Psoas muscle (tissue), 7 donors: ENCODE measurements at regions not wholly inside any gene's neighbourhood (a gene's known extent, or its start where the extent isn't known, plus 50 kb on each side); places are given as distances from the start of the nearest gene placed in this dataset.

Experiments
- ATAC-seq, 4 donors: fragments of 200-7000 bp; cut with Tn5 transposase; one replicate each; pipeline ENCODE4 v1.9.1; 2020; ENCODE audit warnings: moderate library complexity in 3 of 4, mild to moderate bottlenecking in 2 of 4
- DNase-seq, 2 donors: peaks; one replicate each; pipeline ENCODE4 v3.0.0-alpha.2; 2020
- H3K27ac ChIP-seq: fragments of 200-600 bp; one replicate; pipeline ENCODE4 v1.8.0; 2022
- H3K27me3 ChIP-seq, 3 donors: fragments of 200-600 bp in 1 of 3; one replicate each; pipeline versions ENCODE4 v1.6.1 to v1.8.0; 2013 to 2022; ENCODE audit warnings: low read length in 2 of 3, mild to moderate bottlenecking in 2 of 3, moderate library complexity in 1 of 3; ENCODE audit not compliant: insufficient read depth in 3 of 3
- H3K36me3 ChIP-seq, 2 donors: fragments of 200-600 bp in 1 of 2; one replicate each; pipeline versions ENCODE4 v1.6.1 to v1.8.0; 2013 to 2022; ENCODE audit warnings: low read depth in 1 of 2, mild to moderate bottlenecking in 1 of 2, moderate library complexity in 1 of 2; ENCODE audit not compliant: insufficient read depth in 1 of 2
- H3K4me1 ChIP-seq: fragments of 200-600 bp; one replicate; pipeline ENCODE4 v1.8.0; 2022
- H3K4me3 ChIP-seq: fragments of 200-600 bp; one replicate; pipeline ENCODE4 v1.8.0; 2022; ENCODE audit warnings: mild to moderate bottlenecking
- H3K9me3 ChIP-seq: fragments of 200-600 bp; one replicate; pipeline ENCODE4 v1.8.0; 2022
- WGBS, 3 donors: extraction: QIAGEN DNeasy Blood & Tissue Kit; methylation state at CpG; one replicate each; pipeline versions ENCODE4 v1.1.6 to v1.1.7; 2013; 5-methylcytosine and 5-hydroxymethylcytosine counted together
- intact Hi-C, 2 donors: fragments of 100-400 bp; cut with DNase I; formaldehyde crosslinking; loops; one replicate each; pipeline versions ENCODE4 v1.11.0 to v1.14.2; 2022
- TF ChIP-seq, protein P1 (sequence below): fragments of 200-600 bp; IDR thresholded peaks from one replicate; pipeline ENCODE4 v1.8.0; 2022; ENCODE audit warnings: antibody characterized with exemption
- donor health status: healthy with polysubstance abuse.
- donor health status: DM: no; HTN: no; CAD: no; lungs with moderate emphysema.
- donor health status: Bipolar disorder and iron deficiency.
- donor health status: healthy.
- donor health status: DM: yes; HTN: yes; CAD: no.
- donor health status: DM: no; HTN: no; CAD: no.
- donor health status: DM: yes; HTN: yes; CAD: no.

DNA sequence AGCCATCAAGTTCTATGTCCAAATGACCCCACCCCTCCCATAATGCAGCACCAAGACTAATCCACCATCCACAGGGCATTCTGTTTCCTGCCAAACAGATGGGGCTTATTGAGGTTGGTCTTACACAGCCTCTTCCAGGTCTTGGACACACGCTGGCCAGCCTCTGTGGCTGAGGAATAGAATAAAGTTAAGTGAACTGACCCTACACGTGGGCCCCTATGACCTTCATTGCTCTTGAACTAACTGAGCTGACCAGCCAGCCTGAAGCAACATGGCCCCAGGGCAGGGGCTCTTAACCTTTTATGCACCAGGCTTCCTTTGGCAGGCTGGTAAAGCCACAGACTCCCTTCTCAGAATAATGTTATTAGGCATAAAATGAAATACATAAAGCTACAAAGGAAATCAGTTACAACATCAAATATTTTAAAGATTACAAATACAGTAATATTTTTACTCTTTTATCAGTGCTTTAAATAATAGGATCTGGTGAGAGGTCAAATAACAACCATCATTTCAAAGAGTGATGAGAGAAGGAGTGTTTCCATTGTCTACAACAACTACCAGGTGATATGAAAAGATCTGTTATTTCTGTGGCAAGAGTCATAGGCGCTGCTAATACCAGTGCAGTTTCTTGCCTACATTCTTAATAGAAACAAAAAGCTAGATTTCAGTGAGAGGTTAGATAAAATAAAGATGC is 192.9 kb upstream of the NUDT4 start:
- ATAC-seq: peak in 2 of 4 donors; percentile 2 to 35
- TF ChIP-seq, protein P1, sequence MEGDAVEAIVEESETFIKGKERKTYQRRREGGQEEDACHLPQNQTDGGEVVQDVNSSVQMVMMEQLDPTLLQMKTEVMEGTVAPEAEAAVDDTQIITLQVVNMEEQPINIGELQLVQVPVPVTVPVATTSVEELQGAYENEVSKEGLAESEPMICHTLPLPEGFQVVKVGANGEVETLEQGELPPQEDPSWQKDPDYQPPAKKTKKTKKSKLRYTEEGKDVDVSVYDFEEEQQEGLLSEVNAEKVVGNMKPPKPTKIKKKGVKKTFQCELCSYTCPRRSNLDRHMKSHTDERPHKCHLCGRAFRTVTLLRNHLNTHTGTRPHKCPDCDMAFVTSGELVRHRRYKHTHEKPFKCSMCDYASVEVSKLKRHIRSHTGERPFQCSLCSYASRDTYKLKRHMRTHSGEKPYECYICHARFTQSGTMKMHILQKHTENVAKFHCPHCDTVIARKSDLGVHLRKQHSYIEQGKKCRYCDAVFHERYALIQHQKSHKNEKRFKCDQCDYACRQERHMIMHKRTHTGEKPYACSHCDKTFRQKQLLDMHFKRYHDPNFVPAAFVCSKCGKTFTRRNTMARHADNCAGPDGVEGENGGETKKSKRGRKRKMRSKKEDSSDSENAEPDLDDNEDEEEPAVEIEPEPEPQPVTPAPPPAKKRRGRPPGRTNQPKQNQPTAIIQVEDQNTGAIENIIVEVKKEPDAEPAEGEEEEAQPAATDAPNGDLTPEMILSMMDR: no peak
- H3K36me3 ChIP-seq: no peaks in the 10 kb centered on the region
- H3K9me3 ChIP-seq: no peaks in the 10 kb centered on the region
- H3K27me3 ChIP-seq: no peaks in the 10 kb centered on the region
- DNase-seq: no peak
- peak overlapping the region; percentile 77 for H3K27ac ChIP-seq
- 49 to 59% (median 58%) methylated on average over 3 of the region's 3 CpGs for WGBS, 3 donors
- intact Hi-C loops: no loop called here
- H3K4me3 ChIP-seq: no peak overlapping the region
- H3K4me1 ChIP-seq: peaks cover 17% of the 10 kb centered on the region

DNA sequence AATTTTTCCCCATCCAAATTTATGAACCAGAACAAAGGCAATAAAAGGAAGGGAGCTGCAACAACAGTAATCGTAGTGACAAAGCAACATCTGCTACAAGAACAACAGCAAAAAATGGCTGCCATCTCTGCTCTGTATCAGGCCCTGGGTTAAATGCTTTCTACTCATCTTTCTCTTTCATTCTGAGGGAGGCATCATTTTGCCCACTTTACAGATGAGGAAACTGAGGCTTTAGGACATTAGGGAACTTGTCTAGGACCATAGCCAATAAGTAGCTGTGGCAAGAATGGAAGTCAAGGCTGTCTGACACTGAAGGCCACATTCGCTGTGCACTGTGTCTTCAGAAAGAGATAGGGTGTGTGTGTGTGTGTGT is 192.4 kb upstream of the NUDT4 start:
- TF ChIP-seq, protein P1: no peak
- ATAC-seq (no peak), DNase-seq (no peak)
- peak overlapping the region; percentile 77 for H3K27ac ChIP-seq
- H3K36me3 ChIP-seq: no peaks in the 10 kb centered on the region
- no peaks in the 10 kb centered on the region for H3K9me3 ChIP-seq
- WGBS, 3 donors: 83 to 87% (median 85%) methylated on average over 2 of the region's 2 CpGs
- intact Hi-C loops: no loop called here
- no peaks in the 10 kb centered on the region for H3K27me3 ChIP-seq
- peaks cover 11% of the 10 kb centered on the region for H3K4me1 ChIP-seq
- H3K4me3 ChIP-seq: no peak overlapping the region

DNA sequence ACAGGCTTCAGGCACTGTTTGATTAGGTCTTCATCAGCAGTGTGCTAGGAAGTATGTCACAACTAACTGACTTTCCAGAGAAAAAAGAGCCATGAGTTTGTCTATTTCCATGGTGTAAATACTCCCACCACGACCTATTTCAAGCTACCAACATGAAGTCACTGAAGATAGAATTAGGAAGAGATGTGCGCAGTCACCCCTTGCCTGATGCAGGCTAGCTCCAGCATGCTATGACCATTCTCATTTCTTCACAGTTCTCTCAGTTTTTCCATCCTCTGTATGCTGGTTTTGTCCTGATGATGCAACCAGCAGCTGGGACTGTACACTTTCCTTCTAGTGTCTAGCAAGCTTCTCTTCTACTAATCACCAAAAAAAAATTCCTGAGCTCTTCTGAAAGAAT is 191.6 kb upstream of the NUDT4 start:
- H3K4me1 ChIP-seq: peaks cover 10% of the 10 kb centered on the region
- DNase-seq (no peak), ATAC-seq (no peak)
- intact Hi-C loops: no loop called here
- 76 to 91% (median 81%) methylated on average over 2 of the region's 2 CpGs for WGBS, 3 donors
- H3K36me3 ChIP-seq: no peaks in the 10 kb centered on the region
- H3K4me3 ChIP-seq: no peak overlapping the region
- TF ChIP-seq, protein P1: no peak
- no peaks in the 10 kb centered on the region for H3K9me3 ChIP-seq
- no peak overlapping the region for H3K27ac ChIP-seq
- no peaks in the 10 kb centered on the region for H3K27me3 ChIP-seq

DNA sequence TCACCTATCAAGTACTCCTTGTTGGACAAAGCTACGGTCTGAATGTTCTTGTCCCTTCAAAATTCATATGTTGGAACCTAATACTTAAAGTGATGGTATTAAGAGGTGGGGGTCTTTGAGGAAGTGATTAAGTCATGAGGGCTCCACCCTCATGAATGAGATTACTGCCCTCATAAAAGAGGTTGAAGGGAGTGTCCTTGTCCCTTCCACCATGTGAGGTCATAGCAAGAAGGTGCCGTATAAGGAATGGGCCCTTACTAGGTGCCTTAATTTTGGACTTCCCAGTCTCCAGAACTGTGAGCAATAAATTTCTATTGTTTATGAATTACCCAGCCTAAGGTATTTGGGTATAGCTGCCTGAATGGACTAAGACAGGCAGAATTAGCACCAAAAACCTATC is 191.1 kb upstream of the NUDT4 start:
- Histone ChIP-seq H3K27me3 (no peaks in the 10 kb centered on the region), H3K27ac (no peak overlapping the region), H3K4me1 (peaks cover 15% of the 10 kb centered on the region), H3K36me3 (no peaks in the 10 kb centered on the region), H3K9me3 (no peaks in the 10 kb centered on the region), H3K4me3 (no peak overlapping the region)
- 62 to 97% (median 97%) methylated on average over 2 of the region's 2 CpGs for WGBS, 3 donors
- TF ChIP-seq, protein P1: no peak
- intact Hi-C loops: no loop called here
- no peak for DNase-seq
- no peak for ATAC-seq

DNA sequence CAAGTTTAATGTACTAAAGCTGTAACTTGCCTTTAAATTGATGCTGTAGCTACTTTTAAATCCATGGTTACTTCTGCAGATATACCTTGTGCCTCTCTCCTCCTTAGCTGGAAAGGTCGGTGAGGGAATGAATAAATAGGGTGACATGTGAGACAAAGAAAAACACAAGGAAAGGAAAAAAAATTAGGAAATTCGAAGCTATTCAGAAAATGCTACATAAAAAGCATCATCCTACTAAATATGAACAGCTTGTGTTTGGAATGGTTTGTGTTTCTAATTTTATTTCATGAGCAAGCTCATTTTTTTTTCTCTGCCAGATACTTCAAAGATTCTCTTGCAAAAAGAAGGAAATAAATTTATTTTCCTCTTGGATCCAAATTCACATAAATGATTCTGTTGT is 186.3 kb upstream of the NUDT4 start:
- H3K27ac ChIP-seq: peak overlapping the region; percentile 76

More for the DNA sequence above, 186.3 kb upstream of the NUDT4 start:
- Histone ChIP-seq H3K4me3 (peak overlapping the region; percentile 29), H3K27me3 (no peaks in the 10 kb centered on the region), H3K4me1 (peaks cover 30% of the 10 kb centered on the region), H3K9me3 (peaks cover 5% of the 10 kb centered on the region), H3K36me3 (no peaks in the 10 kb centered on the region)
- TF ChIP-seq, protein P1: no peak
- intact Hi-C loops: loop anchor here in 1 of 2 donors (5.0 kb wide), 1 partner anchor 49 kb away; no protein-coding TSS in a partner anchor
- ATAC-seq (no peak), DNase-seq (no peak)
- WGBS, 3 donors: 13 to 24% (median 18%) methylated on average over 2 of the region's 2 CpGs
